A549 (cell line): ENCODE measurements at regions not wholly inside any gene's neighbourhood (a gene's known extent, or its start where the extent isn't known, plus 50 kb on each side); places are given as distances from the start of the nearest gene placed in this dataset.

Experiments used
- ATAC-seq, 2 experiments: fragments of 200-7000 bp in 1 of 2; fragments of >200 bp in 1 of 2; cut with Nextera tagmentation in 1 of 2; cut with Tn5 transposase in 1 of 2; 3 replicates each; pipeline versions ENCODE4 v1.8.0 to v1.9.1; 2018 to 2020; ENCODE audit warnings: mild to moderate bottlenecking in 1 of 2, moderate library complexity in 1 of 2
- CTCF ChIA-PET: fragments of 300-600 bp; sonication (Branson Sonifier 250); formaldehyde crosslinking; extraction: SDS; loops from one replicate; lab custom pipeline; 2021; ENCODE audit warnings: antibody characterized with exemption, inconsistent platforms; lab: Yijun Ruan, JAX
- POLR2A ChIA-PET: fragments of 350-600 bp; formaldehyde crosslinking; extraction: SDS; loops from one replicate; lab custom pipeline; 2021; ENCODE audit warnings: antibody characterized with exemption, inconsistent platforms; lab: Yijun Ruan, JAX
- DNase-seq, 2 experiments: peaks; one replicate each; pipeline versions ENCODE4 v3.0.0 to v3.0.0-alpha.2; 2011 to 2016; ENCODE audit warnings: low read depth in 1 of 2, low spot score in 1 of 2
- FAIRE-seq: peaks from 2 replicates; lab custom pipeline; 2011; peaks lifted over from hg19 to GRCh38; lab: Jason Lieb, UNC
- H3K27ac ChIP-seq, 2 experiments: fragments of >200 bp; sonication (Bioruptor Twin); formaldehyde crosslinking; 3 replicates each; pipeline ENCODE4 v1.5.1; 2016 to 2017
- H3K4me1 ChIP-seq: fragments of >200 bp; sonication (Bioruptor Twin); formaldehyde crosslinking; 3 replicates; pipeline ENCODE4 v1.6.1; 2016
- H3K4me2 ChIP-seq: fragments of >200 bp; sonication (Bioruptor Twin); formaldehyde crosslinking; 3 replicates; pipeline ENCODE4 v1.6.1; 2016
- H3K4me3 ChIP-seq: fragments of >200 bp; sonication (Bioruptor Twin); formaldehyde crosslinking; 3 replicates; pipeline ENCODE4 v1.5.1; 2016
- H3K9me3 ChIP-seq: fragments of >200 bp; sonication (Bioruptor Twin); formaldehyde crosslinking; 3 replicates; pipeline ENCODE4 v1.6.1; 2016
- BHLHE40 ChIP-seq: IDR thresholded peaks from 2 replicates; pipeline ENCODE4 v1.6.1; 2012; ENCODE audit warnings: low read depth, low read length, inconsistent platforms
- CBX2 ChIP-seq: fragments of 200-600 bp; sonication (generic); IDR thresholded peaks from 2 replicates; pipeline ENCODE4 v1.6.1; 2016; ENCODE audit warnings: low read depth, mild to moderate bottlenecking, borderline replicate concordance
- CEBPB ChIP-seq, 2 experiments: fragments of >200 bp in 1 of 2; sonication (Bioruptor Twin) in 1 of 2; formaldehyde crosslinking in 1 of 2; IDR thresholded peaks; 2 replicates each; pipeline ENCODE4 v1.6.1; 2012 to 2016
- CHD2 ChIP-seq: fragments of 150-350 bp; IDR thresholded peaks from 2 replicates; pipeline ENCODE4 v1.6.1; 2014; ENCODE audit warnings: low read length; ENCODE audit not compliant: partially characterized antibody
- EHMT2 ChIP-seq: fragments of 200-600 bp; sonication (generic); IDR thresholded peaks from 2 replicates; pipeline ENCODE4 v1.6.1; 2016; ENCODE audit warnings: antibody characterized with exemption, low read depth, mild to moderate bottlenecking, moderate library complexity
- ESRRA ChIP-seq: fragments of 150-350 bp; IDR thresholded peaks from 2 replicates; pipeline ENCODE4 v1.6.1; 2014; ENCODE audit warnings: mild to moderate bottlenecking, low read length, borderline replicate concordance
- GATA3 ChIP-seq: IDR thresholded peaks from 2 replicates; pipeline ENCODE4 v1.6.1; 2012; ENCODE audit warnings: borderline replicate concordance
- HDAC2 ChIP-seq: fragments of 200-600 bp; sonication (generic); IDR thresholded peaks from 2 replicates; pipeline ENCODE4 v1.6.1; 2016
- HEYL ChIP-seq: fragments of 250-450 bp; sonication (Bioruptor Pico); IDR thresholded peaks from 2 replicates; pipeline ENCODE4 v1.8.0; 2021; ENCODE audit warnings: mild to moderate bottlenecking, moderate library complexity
- HOXA7 ChIP-seq: fragments of 250-450 bp; sonication (Bioruptor Pico); IDR thresholded peaks from 2 replicates; pipeline ENCODE4 v1.5.0; 2020; ENCODE audit warnings: mild to moderate bottlenecking, moderate library complexity
- HOXB5 ChIP-seq: fragments of 250-450 bp; sonication (Bioruptor Pico); IDR thresholded peaks from 2 replicates; pipeline ENCODE4 v1.5.0; 2020; ENCODE audit warnings: mild to moderate bottlenecking, moderate library complexity
- JUN ChIP-seq, 2 experiments: fragments of >200 bp; sonication (Bioruptor Twin); formaldehyde crosslinking; IDR thresholded peaks; 2 replicates in 1 of 2; 3 replicates in 1 of 2; pipeline ENCODE4 v1.6.1; 2016 to 2017
- KDM1A ChIP-seq: fragments of 200-600 bp; sonication (generic); IDR thresholded peaks from 2 replicates; pipeline ENCODE4 v1.6.1; 2016; ENCODE audit warnings: low read depth, mild to moderate bottlenecking
- MAFK ChIP-seq: fragments of 450-650 bp; IDR thresholded peaks from 2 replicates; pipeline ENCODE4 v1.6.1; 2014; ENCODE audit not compliant: partially characterized antibody
- MYC ChIP-seq: IDR thresholded peaks from 2 replicates; pipeline ENCODE4 v1.6.1; 2012; ENCODE audit warnings: mild to moderate bottlenecking, inconsistent platforms, low read length, improper control_type of control experiment, borderline replicate concordance
- NPAS2 ChIP-seq: fragments of 250-450 bp; sonication (Bioruptor Pico); IDR thresholded peaks from 2 replicates; pipeline ENCODE4 v1.8.0; 2022; ENCODE audit warnings: mild to moderate bottlenecking, moderate library complexity, borderline replicate concordance
- NR3C1 ChIP-seq: fragments of >200 bp; sonication (Bioruptor Twin); formaldehyde crosslinking; IDR thresholded peaks from 3 replicates; pipeline ENCODE4 v1.6.1; 2017
- POLR2AphosphoS2 ChIP-seq: conservative IDR thresholded peaks from 2 replicates; pipeline ENCODE4 v1.6.1; 2012; ENCODE audit warnings: low read length, improper control_type of control experiment, inconsistent platforms
- RARB ChIP-seq: fragments of 250-450 bp; sonication (Bioruptor Pico); IDR thresholded peaks from 2 replicates; pipeline ENCODE4 v1.8.0; 2021; ENCODE audit warnings: mild to moderate bottlenecking, moderate library complexity
- RFX5 ChIP-seq: fragments of 450-650 bp; IDR thresholded peaks from 2 replicates; pipeline ENCODE4 v1.7.1; 2014; ENCODE audit warnings: antibody characterized with exemption, mild to moderate bottlenecking, moderate library complexity
- SMC3 ChIP-seq: fragments of >200 bp; sonication (Bioruptor Twin); formaldehyde crosslinking; IDR thresholded peaks from 3 replicates; pipeline ENCODE4 v1.6.1; 2018; ENCODE audit warnings: inconsistent platforms
- ZSCAN20 ChIP-seq: fragments of 250-450 bp; sonication (Bioruptor Pico); IDR thresholded peaks from 2 replicates; pipeline ENCODE4 v1.8.0; 2022; ENCODE audit warnings: mild to moderate bottlenecking, moderate library complexity
- WGBS: methylation state at CpG from one replicate; pipeline ENCODE4 v1.1.6; 2017; ENCODE audit errors: missing lambda C conversion rate; 5-methylcytosine and 5-hydroxymethylcytosine counted together
- TF ChIP-seq, protein P1 (sequence below): IDR thresholded peaks from 2 replicates; pipeline ENCODE4 v1.6.1; 2012
- TF ChIP-seq, protein P2 (sequence below): IDR thresholded peaks from 2 replicates; pipeline ENCODE4 v1.6.1; 2012
- TF ChIP-seq, protein P3 (sequence below): IDR thresholded peaks from 2 replicates; pipeline ENCODE4 v1.6.1; 2012; ENCODE audit warnings: low read depth, borderline replicate concordance
- TF ChIP-seq, protein P4 (sequence below): fragments of 150-350 bp; IDR thresholded peaks from 2 replicates; pipeline ENCODE4 v1.6.1; 2014; ENCODE audit warnings: low read depth, mild to moderate bottlenecking, low read length
- TF ChIP-seq, protein P5 (sequence below): fragments of 250-450 bp; sonication (Bioruptor Pico); IDR thresholded peaks from 2 replicates; pipeline ENCODE4 v1.5.0; 2021; ENCODE audit warnings: mild to moderate bottlenecking, moderate library complexity, borderline replicate concordance

DNA sequence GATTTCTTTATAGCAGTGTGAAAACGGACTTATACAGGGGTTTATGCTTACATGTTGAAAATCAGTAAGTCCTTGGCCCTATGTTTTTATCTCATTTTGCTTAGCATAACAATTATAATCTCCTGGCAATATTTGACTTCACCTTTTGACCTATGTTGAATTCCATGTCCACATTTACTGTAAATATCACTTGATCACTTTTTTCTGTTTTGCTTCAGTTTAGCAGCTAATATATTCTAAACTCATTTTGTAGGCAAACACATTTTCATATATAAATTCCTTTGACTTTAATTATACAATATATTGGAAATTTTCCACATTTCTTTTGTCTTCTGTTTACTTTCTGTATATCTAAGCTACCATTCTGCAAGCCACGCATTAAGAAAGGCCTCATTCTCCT is 674.0 kb downstream of the MAT2B start:
- TF ChIP-seq HOXB5 (CRISPR knock-in tag) (no peak), MYC (no peak), BHLHE40 (no peak), CHD2 (no peak), CEBPB (IDR thresholded peaks at IDR 0.05) (no peak), CBX2 (no peak), GATA3 (no peak), EHMT2 (no peak), RARB (CRISPR knock-in tag) (no peak), HOXA7 (CRISPR knock-in tag) (no peak), ESRRA (no peak), JUN (IDR thresholded peaks at IDR 0.05) (no peak), SMC3 (no peak), HEYL (CRISPR knock-in tag) (no peak)
- TF ChIP-seq, protein P1, sequence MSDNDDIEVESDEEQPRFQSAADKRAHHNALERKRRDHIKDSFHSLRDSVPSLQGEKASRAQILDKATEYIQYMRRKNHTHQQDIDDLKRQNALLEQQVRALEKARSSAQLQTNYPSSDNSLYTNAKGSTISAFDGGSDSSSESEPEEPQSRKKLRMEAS, result no peak
- TF ChIP-seq, protein P2, sequence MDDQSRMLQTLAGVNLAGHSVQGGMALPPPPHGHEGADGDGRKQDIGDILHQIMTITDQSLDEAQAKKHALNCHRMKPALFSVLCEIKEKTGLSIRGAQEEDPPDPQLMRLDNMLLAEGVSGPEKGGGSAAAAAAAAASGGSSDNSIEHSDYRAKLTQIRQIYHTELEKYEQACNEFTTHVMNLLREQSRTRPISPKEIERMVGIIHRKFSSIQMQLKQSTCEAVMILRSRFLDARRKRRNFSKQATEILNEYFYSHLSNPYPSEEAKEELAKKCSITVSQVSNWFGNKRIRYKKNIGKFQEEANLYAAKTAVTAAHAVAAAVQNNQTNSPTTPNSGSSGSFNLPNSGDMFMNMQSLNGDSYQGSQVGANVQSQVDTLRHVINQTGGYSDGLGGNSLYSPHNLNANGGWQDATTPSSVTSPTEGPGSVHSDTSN, result no peak
- TF ChIP-seq, protein P3, sequence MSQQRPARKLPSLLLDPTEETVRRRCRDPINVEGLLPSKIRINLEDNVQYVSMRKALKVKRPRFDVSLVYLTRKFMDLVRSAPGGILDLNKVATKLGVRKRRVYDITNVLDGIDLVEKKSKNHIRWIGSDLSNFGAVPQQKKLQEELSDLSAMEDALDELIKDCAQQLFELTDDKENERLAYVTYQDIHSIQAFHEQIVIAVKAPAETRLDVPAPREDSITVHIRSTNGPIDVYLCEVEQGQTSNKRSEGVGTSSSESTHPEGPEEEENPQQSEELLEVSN, result no peak
- TF ChIP-seq, protein P4, sequence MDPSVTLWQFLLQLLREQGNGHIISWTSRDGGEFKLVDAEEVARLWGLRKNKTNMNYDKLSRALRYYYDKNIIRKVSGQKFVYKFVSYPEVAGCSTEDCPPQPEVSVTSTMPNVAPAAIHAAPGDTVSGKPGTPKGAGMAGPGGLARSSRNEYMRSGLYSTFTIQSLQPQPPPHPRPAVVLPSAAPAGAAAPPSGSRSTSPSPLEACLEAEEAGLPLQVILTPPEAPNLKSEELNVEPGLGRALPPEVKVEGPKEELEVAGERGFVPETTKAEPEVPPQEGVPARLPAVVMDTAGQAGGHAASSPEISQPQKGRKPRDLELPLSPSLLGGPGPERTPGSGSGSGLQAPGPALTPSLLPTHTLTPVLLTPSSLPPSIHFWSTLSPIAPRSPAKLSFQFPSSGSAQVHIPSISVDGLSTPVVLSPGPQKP, result no peak
- TF ChIP-seq, protein P5, sequence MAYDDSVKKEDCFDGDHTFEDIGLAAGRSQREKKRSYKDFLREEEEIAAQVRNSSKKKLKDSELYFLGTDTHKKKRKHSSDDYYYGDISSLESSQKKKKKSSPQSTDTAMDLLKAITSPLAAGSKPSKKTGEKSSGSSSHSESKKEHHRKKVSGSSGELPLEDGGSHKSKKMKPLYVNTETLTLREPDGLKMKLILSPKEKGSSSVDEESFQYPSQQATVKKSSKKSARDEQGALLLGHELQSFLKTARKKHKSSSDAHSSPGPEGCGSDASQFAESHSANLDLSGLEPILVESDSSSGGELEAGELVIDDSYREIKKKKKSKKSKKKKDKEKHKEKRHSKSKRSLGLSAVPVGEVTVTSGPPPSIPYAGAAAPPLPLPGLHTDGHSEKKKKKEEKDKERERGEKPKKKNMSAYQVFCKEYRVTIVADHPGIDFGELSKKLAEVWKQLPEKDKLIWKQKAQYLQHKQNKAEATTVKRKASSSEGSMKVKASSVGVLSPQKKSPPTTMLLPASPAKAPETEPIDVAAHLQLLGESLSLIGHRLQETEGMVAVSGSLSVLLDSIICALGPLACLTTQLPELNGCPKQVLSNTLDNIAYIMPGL (CRISPR knock-in tag), result no peak
- ATAC-seq, result no peak
- ChIA-PET POLR2A (no interaction called here), CTCF (no interaction called here)
- Histone ChIP-seq H3K4me3 (no peak overlapping the region), H3K4me1 (no peaks in the 10 kb centered on the region), H3K9me3 (no peaks in the 10 kb centered on the region), H3K4me2 (no peak overlapping the region), H3K27ac (no peak overlapping the region)
- 15% methylated on average over 2 of the region's 2 CpGs for WGBS
- FAIRE-seq, result no peak
- no peak for DNase-seq

DNA sequence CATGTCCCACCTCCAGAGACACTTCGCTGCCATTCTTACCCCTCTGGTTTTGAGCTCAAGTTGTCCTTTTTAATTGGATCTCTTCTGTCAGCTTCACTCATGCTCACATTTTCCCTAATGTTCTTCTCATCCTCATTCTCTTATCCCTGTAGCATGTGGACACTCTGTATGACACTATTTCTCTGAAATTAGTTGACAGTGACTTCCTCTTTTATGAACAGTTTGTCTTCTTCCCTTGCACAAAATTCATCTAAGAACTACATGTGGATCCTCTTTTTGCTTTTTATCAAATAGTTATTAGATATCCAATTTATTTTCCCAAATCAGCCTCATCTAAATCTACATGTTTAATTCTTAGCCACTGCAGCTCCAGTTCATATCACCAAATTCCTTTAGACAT is 676.2 kb downstream of the MAT2B start:
- ChIA-PET CTCF (interaction anchor here (0.7 kb wide), 1 partner anchor 492 kb away, joined by 3 read pairs; no protein-coding TSS in a partner anchor), POLR2A (no interaction called here)
- WGBS, result 0% methylated on average over 1 of the region's 1 CpG
- no peak overlapping the region for H3K27ac ChIP-seq
- no peaks in the 10 kb centered on the region for H3K4me1 ChIP-seq
- TF ChIP-seq ESRRA (no peak), NPAS2 (CRISPR knock-in tag) (no peak), POLR2AphosphoS2 (no peak), MYC (no peak), MAFK (no peak), HEYL (CRISPR knock-in tag) (no peak), KDM1A (no peak), HDAC2 (no peak), RFX5 (no peak), EHMT2 (no peak), ZSCAN20 (no peak), NR3C1 (no peak)
- TF ChIP-seq, protein P3, result no peak
- TF ChIP-seq, protein P4, result no peak
- ATAC-seq (no peak), FAIRE-seq (no peak), DNase-seq (no peak)
- no peak overlapping the region for H3K4me2 ChIP-seq
- H3K4me3 ChIP-seq, result no peak overlapping the region
- H3K9me3 ChIP-seq, result no peaks in the 10 kb centered on the region
